ENCODE measurements at regions not wholly inside any gene's neighbourhood (a gene's known extent, or its start where the extent isn't known, plus 50 kb on each side); places are given as distances from the start of the nearest gene placed in this dataset.

DNA sequence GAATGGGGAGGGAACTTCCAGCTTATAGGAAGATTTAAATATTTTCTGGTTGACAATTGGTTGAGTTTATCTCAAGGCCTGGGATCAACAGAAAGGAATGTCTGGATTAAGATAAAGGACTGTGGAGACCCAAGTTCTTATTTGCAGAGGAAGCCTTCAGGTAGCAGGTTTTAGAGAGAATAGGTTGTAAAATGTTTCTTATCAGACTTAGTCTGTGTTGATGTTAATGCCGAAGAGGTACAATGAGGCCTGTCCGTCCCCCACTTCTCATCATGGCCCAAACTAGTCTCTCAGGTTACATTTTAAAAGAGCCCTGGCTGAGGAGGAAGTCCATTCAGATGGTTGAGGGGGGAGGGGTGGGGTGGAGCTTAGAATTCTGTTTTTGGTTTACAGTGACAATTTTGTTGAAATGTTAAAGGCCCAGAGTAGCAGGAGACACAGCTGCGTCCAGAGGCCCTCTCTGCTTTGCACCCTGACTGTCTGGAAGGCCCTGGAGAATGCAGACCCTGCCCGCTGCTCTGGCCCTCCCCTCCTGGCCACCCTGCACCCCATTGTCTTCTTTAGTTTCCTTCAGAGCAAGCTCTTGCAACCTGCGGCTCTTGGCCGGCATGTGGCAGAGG is 672.5 kb upstream of the TMEM132C start:
- no peaks in the 10 kb centered on the region for H3K27me3 Mint-ChIP-seq (ENCODE audit: low read depth in 2 of 2)
- Histone ChIP-seq H3K9me3 (ENCODE audit: control insufficient read depth, insufficient read depth, low read length) (no peaks in the 10 kb centered on the region), H3K4me3 (ENCODE audit: low read length) (no peak overlapping the region), H3K36me3 (ENCODE audit: control insufficient read depth, insufficient read depth, low read length) (no peaks in the 10 kb centered on the region), H3K4me1 (ENCODE audit: control insufficient read depth, insufficient read depth, low read length) (no peaks in the 10 kb centered on the region), H3K27ac (ENCODE audit: low read length) (no peak overlapping the region), H3K27me3 (ENCODE audit: control insufficient read depth, insufficient read depth, low read length) (no peaks in the 10 kb centered on the region)
- no peaks in the 10 kb centered on the region for H3K4me1 Mint-ChIP-seq
- no peak overlapping the region for H3K4me3 Mint-ChIP-seq
- no peak overlapping the region for H3K27ac Mint-ChIP-seq
- DNase-seq: no peak
- intact Hi-C loops (cut with micrococcal nuclease): no loop called here
- WGBS (ENCODE audit: insufficient coverage): 86% methylated on average over 4 of the region's 6 CpGs
- H3K36me3 Mint-ChIP-seq: no peaks in the 10 kb centered on the region
- TF ChIP-seq, protein P1, sequence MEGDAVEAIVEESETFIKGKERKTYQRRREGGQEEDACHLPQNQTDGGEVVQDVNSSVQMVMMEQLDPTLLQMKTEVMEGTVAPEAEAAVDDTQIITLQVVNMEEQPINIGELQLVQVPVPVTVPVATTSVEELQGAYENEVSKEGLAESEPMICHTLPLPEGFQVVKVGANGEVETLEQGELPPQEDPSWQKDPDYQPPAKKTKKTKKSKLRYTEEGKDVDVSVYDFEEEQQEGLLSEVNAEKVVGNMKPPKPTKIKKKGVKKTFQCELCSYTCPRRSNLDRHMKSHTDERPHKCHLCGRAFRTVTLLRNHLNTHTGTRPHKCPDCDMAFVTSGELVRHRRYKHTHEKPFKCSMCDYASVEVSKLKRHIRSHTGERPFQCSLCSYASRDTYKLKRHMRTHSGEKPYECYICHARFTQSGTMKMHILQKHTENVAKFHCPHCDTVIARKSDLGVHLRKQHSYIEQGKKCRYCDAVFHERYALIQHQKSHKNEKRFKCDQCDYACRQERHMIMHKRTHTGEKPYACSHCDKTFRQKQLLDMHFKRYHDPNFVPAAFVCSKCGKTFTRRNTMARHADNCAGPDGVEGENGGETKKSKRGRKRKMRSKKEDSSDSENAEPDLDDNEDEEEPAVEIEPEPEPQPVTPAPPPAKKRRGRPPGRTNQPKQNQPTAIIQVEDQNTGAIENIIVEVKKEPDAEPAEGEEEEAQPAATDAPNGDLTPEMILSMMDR (IDR thresholded peaks at IDR 0.05): no peak
- no peak for ATAC-seq
- H3K9me3 Mint-ChIP-seq: peaks cover 2 to 10% of the 10 kb centered on the region in 2 donors

DNA sequence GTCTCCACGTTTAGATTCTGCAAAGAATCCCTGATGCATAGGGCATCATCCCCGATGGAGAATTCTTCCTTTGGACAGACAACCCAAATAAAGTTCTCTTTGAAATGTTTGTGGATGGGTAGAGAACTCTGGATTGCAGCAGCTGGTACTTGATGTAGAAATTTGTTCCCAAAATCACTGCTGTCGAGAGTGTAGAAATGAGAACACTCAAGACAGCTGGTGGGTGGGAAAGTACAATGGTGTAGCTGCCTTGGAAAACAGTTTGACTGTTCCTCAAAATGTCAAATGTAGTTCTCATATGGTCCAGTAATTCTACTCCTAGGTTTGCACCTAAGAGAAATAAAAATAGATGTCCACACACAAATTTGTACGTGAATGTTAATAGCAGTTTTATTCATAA is 671.5 kb upstream of the TMEM132C start:
- H3K4me3 ChIP-seq (ENCODE audit: low read length): no peak overlapping the region
- H3K4me1 ChIP-seq (ENCODE audit: control insufficient read depth, insufficient read depth, low read length): no peaks in the 10 kb centered on the region
- ATAC-seq: no peak
- no peaks in the 10 kb centered on the region for H3K27me3 Mint-ChIP-seq (ENCODE audit: low read depth in 2 of 2)
- no peak overlapping the region for H3K27ac Mint-ChIP-seq
- H3K4me3 Mint-ChIP-seq: no peak overlapping the region
- TF ChIP-seq, protein P1 (IDR thresholded peaks at IDR 0.05): no peak
- no peaks in the 10 kb centered on the region for H3K36me3 ChIP-seq (ENCODE audit: control insufficient read depth, insufficient read depth, low read length)
- no peaks in the 10 kb centered on the region for H3K9me3 ChIP-seq (ENCODE audit: control insufficient read depth, insufficient read depth, low read length)
- H3K27me3 ChIP-seq (ENCODE audit: control insufficient read depth, insufficient read depth, low read length): no peaks in the 10 kb centered on the region
- H3K27ac ChIP-seq (ENCODE audit: low read length): no peak overlapping the region
- H3K4me1 Mint-ChIP-seq: no peaks in the 10 kb centered on the region
- intact Hi-C loops (cut with micrococcal nuclease): no loop called here
- H3K36me3 Mint-ChIP-seq: no peaks in the 10 kb centered on the region
- DNase-seq: no peak
- peaks cover 2 to 10% of the 10 kb centered on the region in 2 donors for H3K9me3 Mint-ChIP-seq
- 81% methylated on average over 3 of the region's 4 CpGs for WGBS (ENCODE audit: insufficient coverage)

DNA sequence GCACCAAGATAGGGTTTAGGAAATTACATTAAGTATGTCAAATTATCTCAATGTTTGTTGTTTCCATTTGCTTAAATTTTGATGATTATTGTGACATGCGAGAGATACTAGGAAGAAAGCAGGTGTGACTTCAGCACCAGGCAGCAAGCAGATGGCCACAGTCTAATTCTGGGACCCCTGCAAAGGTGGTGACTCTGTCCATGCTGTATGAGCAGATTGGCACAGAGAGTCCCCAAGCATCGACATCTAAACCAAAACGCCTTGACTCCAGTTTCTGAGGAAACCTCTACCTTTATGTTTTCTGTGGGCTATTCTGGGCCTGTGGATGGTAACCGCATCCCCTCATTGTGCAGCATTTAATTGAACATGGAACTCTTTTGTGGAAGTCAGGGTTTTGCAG is 670.1 kb upstream of the TMEM132C start:
- Mint-ChIP-seq H3K9me3 (peaks cover 2 to 8% of the 10 kb centered on the region in 2 donors), H3K27me3 (ENCODE audit: low read depth in 2 of 2) (no peaks in the 10 kb centered on the region), H3K4me3 (no peak overlapping the region), H3K36me3 (no peaks in the 10 kb centered on the region), H3K4me1 (no peaks in the 10 kb centered on the region), H3K27ac (no peak overlapping the region)
- no peak for DNase-seq
- TF ChIP-seq, protein P1 (IDR thresholded peaks at IDR 0.05): no peak
- H3K36me3 ChIP-seq (ENCODE audit: control insufficient read depth, insufficient read depth, low read length): no peaks in the 10 kb centered on the region
- intact Hi-C loops (cut with micrococcal nuclease): no loop called here
- H3K4me3 ChIP-seq (ENCODE audit: low read length): no peak overlapping the region
- H3K4me1 ChIP-seq (ENCODE audit: control insufficient read depth, insufficient read depth, low read length): no peaks in the 10 kb centered on the region
- WGBS (ENCODE audit: insufficient coverage): 93% methylated on average over 4 of the region's 4 CpGs
- ATAC-seq: no peak
- no peaks in the 10 kb centered on the region for H3K27me3 ChIP-seq (ENCODE audit: control insufficient read depth, insufficient read depth, low read length)
- H3K9me3 ChIP-seq (ENCODE audit: control insufficient read depth, insufficient read depth, low read length): no peaks in the 10 kb centered on the region
- no peak overlapping the region for H3K27ac ChIP-seq (ENCODE audit: low read length)

DNA sequence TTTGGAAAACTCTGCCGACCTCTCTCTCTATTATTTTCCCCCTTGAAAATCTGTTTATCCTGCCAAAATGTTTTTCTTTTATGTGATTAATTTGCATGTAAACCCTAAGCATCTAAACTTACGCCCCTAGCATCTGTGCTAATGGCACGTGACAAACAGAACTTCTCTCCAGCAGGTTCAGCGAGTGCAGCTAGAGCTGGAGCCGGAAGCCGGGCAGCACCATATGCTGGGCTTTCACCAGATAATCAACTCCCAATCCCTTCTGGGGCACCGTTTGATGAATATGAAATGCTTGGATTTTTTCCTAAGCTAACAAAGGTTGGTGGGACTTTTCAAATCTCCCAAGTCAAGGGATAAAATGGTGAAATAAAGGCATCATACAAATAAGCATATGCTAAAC is 667.5 kb upstream of the TMEM132C start:
- TF ChIP-seq, protein P1 (IDR thresholded peaks at IDR 0.05): no peak
- no peak overlapping the region for H3K4me3 Mint-ChIP-seq
- H3K9me3 Mint-ChIP-seq: peaks cover 2 to 4% of the 10 kb centered on the region in 2 donors
- DNase-seq (no peak), ATAC-seq (no peak)
- no peaks in the 10 kb centered on the region for H3K36me3 Mint-ChIP-seq
- intact Hi-C loops (cut with micrococcal nuclease): no loop called here
- no peak overlapping the region for H3K27ac Mint-ChIP-seq
- WGBS (ENCODE audit: insufficient coverage): 90% methylated on average over 6 of the region's 7 CpGs
- H3K4me1 ChIP-seq (ENCODE audit: control insufficient read depth, insufficient read depth, low read length): no peaks in the 10 kb centered on the region
- H3K27me3 ChIP-seq (ENCODE audit: control insufficient read depth, insufficient read depth, low read length): no peaks in the 10 kb centered on the region
- H3K27ac ChIP-seq (ENCODE audit: low read length): no peak overlapping the region
- no peaks in the 10 kb centered on the region for H3K27me3 Mint-ChIP-seq (ENCODE audit: low read depth in 2 of 2)
- H3K36me3 ChIP-seq (ENCODE audit: control insufficient read depth, insufficient read depth, low read length): no peaks in the 10 kb centered on the region
- no peaks in the 10 kb centered on the region for H3K9me3 ChIP-seq (ENCODE audit: control insufficient read depth, insufficient read depth, low read length)
- H3K4me3 ChIP-seq (ENCODE audit: low read length): no peak overlapping the region
- H3K4me1 Mint-ChIP-seq: no peaks in the 10 kb centered on the region

Measured in natural killer cell (primary cell).